ENCODE measurements at regions not wholly inside any gene's neighbourhood (a gene's known extent, or its start where the extent isn't known, plus 50 kb on each side); places are given as distances from the start of the nearest gene placed in this dataset.

DNA sequence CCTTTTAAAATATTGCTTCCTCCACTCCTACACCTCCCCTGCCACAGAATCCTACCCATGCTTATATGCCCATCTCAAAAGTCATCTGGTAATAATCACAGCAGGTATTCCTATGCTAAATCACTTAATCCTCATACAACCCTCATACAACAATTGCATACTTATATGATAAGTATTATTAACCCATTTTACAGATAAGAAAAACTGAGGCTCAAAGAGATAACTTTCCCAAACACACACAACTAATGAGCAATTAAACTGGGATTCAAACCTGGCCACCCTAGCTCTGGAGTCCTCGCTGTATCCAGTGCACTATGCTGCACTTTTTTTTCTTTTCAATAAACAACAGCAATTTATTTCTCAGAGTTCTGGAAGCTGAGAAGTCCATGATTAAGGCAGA lies 99.8 kb upstream of the TSPAN5 start:
- no peak for DNase-seq

DNA sequence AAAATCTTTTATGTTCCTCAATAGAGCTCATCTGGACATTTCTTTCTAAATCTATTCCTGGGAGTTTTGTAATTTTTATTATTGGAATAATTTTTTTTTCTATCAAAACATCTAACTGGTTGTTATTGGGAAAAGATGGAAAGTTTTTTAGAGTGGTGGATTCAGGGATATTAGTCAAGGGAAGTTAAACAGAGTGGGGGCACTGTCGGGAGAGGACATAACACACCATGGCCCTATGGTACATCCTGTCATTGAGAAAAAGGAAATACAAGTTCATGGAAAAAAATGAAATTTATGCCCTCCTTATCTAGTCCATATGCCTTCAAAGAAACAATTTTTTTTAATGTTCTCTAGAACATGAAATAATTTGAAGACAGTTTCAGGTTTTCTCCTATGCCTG lies 96.3 kb upstream of the TSPAN5 start:
- no peak for DNase-seq

DNA sequence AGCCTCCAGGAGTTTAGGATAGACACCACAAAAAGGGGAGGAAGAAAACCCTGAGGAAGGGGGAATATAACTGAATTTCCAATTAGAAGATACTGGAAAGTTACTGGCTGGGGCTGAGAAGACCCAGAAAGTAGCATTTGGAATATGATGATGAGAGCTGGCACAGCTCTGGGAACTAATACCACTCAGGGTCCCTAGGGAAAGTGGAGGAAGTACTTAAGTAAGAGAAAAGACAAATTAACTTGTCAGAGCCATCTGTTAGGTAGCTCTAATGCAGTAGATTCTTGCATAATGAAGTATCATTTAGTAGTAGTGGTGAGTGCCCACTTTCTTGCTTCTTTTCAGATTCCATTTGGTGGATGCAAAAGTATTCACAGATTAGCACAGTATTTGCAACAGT lies 90.8 kb upstream of the TSPAN5 start:
- DNase-seq, result no peak

DNA sequence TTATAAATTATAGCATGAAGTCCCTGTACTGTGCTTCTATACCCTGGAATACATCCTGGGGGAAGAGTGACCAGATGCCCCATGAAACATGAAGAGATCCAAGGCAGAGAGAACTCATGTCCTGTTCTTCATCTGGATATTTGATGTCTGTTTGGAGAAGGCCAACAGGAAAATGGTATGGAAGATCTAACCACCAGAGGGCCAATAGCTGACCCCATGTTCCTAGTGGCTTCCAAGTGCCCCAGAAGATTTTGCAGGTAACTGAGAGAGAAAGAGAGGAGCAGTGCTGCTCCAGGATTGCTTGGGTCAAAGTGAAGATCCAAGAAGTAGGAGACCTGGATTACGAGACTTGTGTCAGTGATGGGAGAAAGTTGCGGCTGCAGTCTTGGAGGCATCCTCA lies 90.2 kb upstream of the TSPAN5 start:
- DNase-seq, result no peak

DNA sequence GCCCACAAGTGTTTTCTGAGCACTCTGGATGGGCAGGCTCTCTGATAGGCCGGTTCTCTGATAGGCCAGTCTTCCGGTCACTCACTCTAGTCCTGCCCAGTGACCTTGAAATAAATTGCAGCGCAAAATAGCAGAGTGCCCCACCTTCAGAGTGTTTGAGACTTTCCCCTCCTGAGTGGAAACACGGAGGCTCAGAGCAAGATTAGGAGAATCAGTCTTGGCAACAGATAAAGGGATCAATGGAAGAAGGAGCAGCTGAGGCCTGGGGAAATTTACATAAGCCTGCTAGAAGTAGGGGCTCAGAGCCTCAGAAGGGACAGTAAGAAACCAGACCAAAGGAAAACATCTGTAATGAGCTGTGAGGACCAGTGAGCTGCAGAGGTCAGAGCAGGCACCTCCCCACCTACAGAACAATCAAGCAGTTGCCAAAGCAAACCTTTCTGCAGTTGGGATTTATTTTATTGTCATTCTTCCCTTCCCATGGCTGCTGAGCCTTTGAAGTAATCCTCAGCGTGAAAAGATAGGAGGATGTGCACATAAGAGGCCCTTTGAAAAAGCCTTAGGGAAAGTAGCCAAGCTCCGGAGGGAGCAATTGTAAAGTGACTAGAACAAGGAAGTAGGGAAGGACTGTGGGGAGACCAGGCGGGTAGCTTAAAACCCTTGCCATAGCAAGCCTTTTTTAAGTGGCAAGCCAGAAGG lies 89.1 kb upstream of the TSPAN5 start:
- DNase-seq, result no peak

DNA sequence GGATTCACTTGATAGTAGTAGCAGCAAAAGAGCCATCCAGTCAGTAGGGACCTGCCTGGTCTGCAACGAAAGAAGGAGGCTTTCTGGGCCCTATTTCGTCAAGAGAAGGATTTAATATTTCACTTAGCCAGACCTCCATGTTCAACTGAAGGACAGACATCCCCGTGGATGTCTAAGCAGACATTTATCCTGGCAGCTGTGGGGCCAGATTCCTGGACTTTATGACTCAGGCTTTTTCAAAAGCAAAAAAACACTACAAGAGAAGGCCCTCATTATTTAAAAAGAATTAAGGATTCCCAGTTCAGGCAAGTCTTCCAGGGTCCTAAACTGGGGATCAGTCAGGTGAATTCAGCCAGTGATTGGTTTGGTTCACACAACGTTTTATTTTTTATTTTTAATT lies 88.5 kb upstream of the TSPAN5 start:
- no peak for DNase-seq

DNA sequence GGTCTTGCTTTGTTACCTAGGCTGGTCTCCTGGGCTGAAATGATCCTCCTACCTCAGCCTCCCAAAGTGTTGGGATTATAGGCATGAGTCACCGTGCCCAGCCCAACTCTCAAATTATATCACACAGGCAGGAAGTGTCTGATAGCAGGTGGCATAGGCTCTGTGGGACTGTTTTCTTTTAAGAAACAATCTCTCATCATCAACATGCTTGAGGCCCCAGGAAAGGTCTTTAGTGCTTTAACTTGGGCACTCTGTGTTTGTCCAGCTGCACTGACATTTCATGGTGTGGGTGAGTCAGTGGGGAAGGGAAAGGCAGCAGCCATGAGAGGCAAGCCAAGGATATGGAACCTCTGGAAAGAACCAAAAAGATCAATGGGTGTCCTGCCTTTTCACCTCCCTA lies 88.1 kb upstream of the TSPAN5 start:
- DNase-seq, result no peak

DNA sequence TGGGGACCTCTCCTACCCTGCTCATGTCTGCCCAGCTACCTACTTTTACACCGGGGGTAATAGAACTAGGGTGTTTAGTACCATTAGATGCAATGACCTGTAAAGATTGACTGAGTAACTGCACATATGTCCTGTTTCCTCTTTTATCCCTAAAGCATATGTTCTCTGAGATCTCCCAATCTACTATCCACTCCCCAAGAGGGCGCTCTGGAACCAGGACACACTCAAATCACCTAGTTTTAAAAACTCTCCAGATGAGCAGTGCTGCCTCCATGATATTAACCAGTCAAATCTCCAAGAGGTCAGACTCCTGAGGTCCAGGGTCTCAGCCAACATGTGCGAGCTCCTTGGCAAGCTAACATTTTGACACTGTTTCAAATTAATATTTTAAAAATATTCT lies 87.0 kb upstream of the TSPAN5 start:
- DNase-seq, result peak in 1 of 2 experiments; percentile 6

DNA sequence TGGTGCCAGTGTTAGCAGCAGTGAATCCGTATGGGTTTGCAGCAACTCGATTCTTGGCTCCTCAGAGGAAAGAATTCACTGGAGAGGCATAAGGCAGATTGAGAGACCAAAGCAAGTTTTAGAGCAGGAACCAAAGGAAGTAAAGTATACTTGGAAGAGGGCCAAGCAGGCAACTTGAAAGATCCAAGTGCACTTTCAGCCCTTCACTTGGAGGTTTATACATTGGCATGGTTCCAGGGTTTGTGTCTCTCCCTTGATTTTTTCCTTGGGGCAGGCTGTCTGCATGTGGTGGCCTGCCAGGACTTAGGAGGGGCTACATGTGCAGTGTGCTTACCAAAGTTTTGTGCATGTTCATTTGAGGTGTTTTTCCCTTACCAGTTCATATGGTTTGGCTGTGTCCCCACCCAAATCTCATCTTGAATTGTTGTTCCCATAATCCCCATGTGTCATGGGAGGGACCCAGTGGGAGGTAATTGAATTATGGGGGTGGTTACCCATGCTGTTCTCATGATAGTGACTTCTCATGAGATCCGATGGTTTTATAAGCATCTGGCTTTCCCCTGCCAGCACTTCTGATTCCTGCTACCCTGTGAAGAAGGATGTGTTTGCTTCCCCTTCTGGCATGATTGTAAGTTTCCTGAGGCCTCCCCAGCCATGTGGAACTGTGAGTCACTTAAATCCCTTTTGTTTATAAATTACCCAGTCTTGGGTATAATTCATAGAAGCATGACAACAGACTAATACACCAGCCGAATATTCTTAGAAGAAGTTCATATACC lies 86.2 kb upstream of the TSPAN5 start:
- no peak for DNase-seq

DNA sequence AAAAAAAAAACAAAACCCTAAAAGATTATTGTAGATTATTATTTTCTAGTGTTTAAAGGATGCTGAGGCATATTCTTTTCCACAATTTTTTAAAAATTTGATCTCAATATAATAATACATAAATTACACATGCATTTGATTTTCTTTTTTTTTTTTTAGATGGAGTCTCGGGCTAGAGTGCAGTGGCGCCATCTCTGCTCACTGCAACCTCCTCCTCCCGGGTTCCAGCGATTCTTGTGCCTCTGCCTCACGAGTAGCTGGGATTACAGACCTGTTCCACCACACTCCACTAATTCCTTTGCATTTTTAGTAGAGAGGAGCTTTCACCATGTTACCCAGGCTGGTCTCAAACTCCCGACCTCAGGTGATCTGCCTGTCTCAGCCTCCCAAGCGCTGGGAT lies 83.5 kb upstream of the TSPAN5 start:
- DNase-seq, result no peak

DNA sequence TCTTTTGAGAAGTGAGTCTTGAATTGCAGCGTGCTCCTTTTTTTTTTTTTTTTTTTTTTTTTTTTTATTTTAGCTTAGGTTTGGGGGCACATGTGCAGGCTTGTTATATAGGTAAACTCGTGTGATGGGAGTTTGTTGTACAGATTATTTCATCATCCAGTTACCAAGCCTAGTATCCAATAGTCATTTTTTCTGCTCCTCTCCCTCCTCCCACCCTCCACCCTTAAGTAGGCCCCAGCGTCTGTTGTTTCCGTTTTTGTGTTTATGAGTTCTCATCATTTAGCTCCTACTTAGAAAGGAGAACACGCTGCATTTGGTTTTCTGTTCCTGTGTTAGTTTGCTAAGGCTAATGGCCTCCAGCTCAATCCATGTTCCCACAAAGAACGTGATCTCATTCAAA lies 81.3 kb upstream of the TSPAN5 start:
- DNase-seq, result no peak

DNA sequence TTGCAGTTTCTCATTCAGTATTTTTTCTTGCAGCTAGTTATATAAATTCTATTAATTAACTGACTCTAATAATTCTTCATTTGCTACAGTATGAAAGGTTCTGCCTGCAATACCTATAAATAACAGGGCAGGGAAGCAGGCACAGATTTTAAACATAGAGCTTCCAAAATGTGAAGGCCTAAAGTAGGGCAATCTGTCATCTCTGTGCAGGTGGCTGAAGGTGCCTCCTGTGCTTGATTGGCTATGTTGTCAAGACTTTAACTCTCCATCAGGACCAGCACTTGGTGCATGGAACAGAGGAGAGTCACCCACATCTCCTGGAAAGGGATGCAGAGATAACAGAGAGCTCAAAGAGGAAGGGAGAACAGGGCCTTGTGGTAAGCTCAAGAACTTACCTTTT lies 75.2 kb upstream of the TSPAN5 start:
- DNase-seq, result no peak

DNA sequence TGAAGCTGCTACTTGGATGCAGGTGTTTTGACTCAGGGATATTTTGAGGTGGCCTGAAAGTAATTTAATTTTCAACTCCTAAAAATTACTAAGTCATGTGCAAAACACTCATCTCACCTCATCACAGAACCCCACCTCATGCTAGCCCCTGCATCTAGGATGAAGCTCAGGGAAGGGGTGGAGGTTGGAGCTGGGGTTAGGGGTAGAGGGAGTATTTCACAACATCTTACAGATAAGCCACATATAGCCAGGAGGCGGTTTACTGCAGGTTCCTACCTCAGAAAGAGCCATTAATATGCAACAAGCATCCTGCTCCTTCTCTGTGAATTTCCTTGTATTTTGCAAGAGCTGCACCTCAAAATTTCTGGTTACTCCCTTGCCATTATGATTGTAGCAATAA lies 70.5 kb upstream of the TSPAN5 start:
- no peak for DNase-seq

DNA sequence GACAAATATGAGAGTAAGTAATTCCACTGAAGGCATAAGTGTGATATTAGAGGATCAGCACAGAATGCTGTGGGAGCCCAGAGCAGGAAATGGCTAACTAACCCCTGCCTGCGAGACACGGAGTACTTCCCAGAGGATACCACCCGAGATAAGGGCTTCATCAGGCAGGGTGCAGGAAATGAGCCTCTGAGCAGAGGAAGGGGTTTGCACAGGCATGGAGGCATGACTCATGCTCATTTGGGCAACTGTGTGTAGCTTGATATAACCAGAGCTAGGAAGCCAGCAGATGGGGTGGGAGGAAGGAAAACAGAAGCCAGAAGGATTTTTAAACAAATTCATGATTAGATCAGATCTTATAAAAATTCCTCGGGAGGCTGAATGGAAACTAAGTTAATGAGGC lies 70.0 kb upstream of the TSPAN5 start:
- no peak for DNase-seq

DNA sequence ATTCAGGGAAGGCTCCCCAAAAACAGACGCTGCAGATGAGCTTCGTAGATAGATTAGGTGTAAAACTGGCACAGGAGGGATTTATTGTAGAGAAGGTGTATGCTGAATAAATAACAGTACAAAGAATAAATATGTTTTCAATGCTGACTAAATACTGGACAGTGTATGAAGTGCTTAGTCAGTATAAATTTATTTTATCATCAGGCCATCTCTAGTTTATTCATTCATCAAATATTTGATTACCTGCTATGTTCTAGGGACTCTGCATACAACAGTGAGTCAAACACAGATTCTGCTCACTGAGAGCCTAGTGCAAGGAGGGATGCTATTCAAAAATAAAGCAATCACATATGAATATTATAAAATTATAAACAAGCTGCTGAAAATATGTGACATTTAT lies 63.6 kb upstream of the TSPAN5 start:
- no peak for DNase-seq

DNA sequence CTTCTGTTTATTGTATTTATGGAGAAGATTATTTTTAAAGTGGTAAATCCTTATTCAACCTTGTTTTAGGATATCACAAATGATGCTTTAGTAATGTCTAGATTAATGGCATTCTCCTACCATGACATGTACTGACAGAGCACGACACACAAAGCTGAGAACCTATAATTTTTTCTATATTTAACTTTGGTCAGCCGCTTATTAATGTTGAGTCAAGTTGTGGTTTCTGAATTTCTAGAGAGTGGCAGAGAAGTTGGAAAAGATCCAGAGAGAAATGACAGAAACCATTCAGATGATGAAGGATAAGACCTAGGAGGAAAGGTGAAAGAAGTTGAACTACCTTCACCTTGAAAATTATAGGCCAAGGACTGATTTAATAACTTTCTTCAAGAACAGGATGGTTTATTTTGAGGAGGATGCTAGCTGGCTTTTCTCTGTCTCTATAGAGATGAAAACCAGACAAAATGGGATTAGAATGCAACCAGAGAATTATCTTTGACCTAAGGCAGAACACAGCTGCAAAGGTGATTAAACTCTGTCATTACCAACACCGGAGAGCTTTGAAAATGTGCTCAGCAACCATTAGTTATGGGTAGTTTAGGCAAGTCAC lies 62.6 kb upstream of the TSPAN5 start:
- no peak for DNase-seq

DNA sequence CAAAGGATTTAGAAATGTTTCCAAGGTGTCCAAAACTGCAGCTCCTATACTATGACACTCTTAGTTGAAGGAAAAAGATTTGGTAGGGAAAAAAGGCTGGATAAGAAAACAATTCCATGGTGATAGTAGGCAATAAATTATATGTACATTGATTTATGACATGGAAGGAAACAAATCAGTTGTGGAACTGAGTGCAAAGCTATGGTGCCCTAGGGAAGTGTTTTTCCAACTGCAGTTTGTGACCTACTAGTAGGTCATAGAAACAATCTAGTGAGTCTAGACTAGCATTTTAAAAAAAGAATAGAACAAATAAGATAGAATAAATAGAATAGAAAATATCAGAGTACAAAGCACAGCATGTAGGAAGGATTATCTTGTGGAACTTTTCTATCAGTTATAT lies 58.4 kb upstream of the TSPAN5 start:
- DNase-seq, result no peak

DNA sequence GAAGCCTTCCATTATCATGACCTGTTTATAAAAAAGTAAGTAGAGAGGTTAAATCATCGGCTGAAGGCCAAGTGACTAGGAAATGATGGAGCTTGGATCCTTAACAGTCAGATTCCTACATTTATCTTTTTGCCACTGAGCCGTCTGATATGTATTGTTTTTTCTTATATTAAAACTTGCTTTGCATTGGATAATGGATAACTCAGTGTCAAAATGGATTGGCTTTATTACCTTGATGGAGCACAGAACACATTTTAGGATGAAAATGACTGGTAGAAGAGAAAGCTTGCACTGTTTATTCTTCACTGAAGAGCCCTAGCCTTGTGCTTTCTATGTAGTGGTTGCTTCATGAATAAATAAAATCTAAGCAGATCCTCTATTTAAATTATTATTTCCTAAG lies 54.2 kb upstream of the TSPAN5 start:
- DNase-seq, result no peak

DNA sequence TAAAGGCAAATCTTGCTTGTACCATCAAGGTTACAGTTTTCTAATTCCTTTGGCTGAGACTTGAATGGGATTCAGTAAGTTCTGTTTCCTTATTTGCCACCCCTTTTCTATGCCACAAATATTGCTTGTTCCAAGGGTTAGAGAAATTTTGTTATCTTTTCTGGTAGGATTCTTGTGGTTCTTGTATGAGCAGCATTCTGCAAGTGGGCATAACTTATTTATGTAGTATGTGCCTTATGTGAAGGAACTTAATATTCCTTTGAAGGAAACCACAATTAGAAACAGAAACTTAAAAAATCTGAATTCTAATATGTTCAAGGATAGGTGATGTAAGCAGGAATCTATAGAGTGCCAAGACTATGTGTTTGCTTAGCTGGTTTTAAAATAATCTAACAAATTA lies 53.1 kb upstream of the TSPAN5 start:
- no peak for DNase-seq

DNA sequence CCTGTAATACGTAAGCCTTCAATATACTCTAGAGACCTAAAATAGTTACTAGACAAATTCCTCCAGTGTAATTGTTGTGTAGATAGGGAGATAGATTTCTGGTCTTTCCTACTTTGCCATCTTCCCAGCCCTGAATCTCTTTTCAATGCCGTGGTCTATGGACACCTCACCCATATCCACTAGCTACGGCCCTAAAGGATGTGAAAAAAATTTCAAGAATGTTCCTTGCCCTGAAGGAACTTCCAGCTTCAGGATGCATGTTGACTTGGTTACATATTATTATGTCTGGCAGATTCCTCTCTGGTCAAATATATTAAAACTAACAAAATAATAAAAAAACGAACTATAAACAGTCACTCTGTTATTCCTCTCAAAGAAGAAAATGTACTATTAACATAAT lies 52.4 kb upstream of the TSPAN5 start:
- DNase-seq, result peak in 1 of 2 experiments; percentile 19

Measured in SW 1271 (cell line).